NOMO-1 treated with DMSO at 0.1 percent for 48 hours (cell line): ENCODE measurements at regions not wholly inside any gene's neighbourhood (a gene's known extent, or its start where the extent isn't known, plus 50 kb on each side); places are given as distances from the start of the nearest gene placed in this dataset.
A peak's percentile ranks its signal among the peaks of the same experiment; 100 is the strongest.
"Not testable (repeated sequence)": the region's sequence is repeated elsewhere in the genome, so short reads cannot be mapped to it uniquely, and the experiment has no call there.

Experiments
- DNase-seq: peaks from one replicate; lab custom pipeline; 2025; ENCODE audit not compliant: unreplicated experiment; lab: John Stamatoyannopoulos, UW

DNA sequence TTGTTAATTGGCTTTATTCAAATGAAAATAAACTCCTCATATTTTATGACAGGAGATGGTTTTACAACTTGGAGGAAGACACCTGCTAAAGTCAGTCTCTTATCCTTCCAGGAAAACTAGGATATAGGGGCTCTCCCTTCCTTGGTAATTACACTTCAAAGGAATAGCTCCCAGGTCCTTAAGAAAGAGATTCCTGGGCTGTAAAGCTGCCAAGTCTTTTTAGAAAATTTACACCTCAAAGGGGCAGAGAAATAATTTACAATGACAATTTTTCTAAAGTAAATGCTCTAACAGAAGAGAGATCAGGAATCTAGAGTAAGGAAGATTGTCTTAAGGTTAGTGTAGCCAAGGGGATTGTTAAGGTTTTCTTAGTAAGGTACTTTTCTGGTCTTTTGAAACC lies 1359.0 kb downstream of the OLFM4 start:
- DNase-seq, result no peak

DNA sequence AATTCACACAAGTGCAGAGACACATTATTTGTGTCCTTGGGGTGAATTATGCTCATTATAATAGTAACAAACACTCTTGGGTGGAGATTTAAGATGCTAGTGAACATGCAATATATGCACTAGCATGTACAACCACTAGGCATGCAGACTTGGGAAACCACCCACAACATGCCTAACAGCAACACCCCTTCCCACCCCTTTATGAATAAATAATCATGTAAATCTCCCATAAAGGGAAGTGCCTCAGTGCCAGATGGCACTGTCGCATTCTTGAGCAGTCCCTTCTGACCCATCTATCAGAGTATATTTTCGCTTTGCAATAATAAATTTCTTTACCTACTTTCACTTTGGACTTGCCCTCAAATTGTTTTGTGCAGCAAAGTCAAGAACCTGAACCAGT lies 1362.2 kb downstream of the OLFM4 start:
- DNase-seq, result no peak

DNA sequence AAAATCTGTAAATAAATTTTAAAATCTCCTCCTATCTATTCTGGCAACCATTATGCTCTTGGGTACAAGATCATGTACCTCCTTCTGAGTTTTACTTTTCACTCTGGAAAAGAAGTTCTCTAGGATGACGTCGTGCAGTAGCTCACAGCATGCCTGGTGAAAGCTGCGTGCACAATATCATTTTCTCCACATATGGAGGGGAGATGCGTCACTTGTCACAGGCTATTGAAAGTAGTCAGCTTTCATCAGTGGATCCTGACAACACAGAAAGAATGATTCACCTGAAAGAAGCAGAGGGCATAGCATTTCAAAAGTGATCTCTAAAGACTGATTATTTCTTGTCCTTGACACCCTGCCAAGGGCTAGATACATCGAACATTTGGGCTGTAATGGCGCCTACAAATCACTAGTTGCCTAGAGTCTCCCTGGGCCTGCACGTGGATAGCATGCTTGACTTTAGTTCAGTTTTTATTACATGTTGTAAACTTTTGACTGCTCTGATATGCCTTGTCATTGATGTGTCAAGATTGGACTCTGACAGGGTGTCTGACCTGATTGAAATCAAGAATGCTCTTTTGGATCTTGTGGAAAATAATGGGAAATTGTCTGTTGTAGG lies 1365.6 kb downstream of the OLFM4 start:
- DNase-seq, result no peak

DNA sequence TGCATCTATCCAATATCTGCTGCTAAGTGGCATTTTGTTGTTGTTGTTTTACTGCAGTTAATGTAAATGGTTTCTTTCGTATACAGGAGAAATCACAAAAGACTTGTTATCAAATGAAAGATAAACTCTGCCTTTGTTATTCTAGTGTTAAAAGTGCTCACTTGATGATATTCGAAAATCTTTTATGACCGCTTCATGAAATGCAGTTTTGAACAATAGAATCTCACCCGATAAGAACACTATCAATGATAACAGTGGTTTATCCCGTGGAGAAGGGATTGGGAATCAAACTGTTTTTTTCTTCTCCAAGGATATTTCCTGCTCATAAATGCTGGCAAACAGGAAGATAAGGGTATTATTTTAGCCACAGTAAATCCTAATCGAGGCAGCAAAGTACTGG lies 1366.3 kb downstream of the OLFM4 start:
- DNase-seq, result no peak

DNA sequence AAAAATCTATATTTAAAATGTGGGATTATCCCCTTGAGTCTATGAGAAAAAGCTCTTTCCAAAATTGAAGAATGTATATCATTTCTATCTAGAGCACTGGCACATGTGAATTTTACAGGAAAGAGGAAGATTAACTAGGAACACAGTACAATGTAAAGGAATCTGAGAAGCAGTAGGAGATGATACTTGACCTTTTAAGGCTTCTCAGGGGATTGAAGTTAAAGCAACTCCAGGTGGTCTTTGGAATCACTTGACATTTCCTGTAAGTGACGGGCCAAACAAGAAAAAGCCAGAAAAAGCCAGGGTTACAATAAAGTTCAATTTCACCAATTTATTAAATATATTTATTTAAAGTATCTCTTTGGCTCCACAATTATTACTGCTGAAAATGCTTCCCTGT lies 1373.9 kb downstream of the OLFM4 start:
- no peak for DNase-seq

DNA sequence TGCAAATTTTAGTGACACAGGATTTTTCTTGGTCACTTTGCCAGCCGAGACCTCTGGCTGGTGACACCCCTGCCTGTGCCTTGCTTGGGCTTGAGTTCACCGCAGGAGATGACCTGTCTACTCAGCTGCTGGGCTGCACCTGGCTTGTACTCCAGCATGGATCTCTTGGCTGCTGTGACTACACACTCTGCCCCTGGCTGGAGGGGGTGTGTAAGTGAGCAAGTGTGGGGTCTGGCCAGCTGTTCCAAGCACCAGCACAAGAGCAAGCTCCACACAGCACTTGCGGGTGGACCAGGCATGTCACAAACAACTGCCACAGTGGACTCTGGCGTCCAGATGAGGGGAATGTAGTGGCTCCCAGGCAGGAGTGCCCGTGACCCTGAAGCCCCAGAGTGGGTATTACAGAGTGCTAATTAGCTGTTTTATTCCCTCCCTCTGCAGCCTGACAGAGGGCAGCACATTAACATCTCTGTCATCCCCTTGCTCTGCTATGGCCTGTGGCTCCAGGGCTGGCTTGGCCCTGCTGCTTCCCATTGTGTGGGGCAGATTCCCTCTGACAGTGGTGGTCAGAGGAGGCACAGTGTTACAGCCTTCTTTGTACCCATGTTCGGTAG lies 1387.2 kb downstream of the OLFM4 start:
- no peak for DNase-seq

DNA sequence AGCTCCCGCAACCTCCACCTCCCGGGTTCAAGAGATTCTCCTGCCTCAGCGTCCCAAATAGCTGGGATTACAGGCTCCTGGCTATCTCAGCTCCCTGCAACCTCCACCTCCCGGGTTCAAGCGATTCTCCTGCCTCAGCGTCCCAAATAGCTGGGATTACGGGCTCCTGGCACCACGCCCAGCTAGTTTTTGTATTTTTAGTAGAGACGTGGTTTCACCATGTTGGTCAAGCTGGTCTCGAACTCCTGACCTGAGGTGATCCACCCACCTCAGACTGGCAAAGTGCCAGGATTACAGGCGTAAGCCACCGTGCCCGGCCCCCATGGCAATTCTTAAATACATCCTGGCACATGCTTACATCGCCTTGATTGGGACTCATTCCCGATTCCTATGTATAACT lies 1394.3 kb downstream of the OLFM4 start:
- not testable (repeated sequence) for DNase-seq

DNA sequence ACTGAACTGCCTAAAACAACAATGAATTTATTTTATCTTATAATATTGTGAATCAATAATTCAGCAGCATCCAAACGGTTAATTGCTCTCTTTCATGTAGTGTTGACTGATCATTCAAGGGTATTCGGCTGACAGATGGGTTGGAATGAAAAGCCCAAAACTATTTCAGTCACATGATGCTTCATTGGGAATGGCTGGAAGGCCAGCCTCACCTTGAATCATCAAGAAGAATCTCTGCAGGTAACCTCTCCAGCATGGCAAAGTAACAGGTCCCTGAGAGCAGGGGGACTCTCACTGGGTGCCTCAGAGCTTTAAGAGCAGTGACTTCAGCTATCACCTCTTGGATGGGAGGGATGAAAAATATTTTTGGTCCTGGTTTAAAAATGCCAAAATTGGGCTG lies 1395.7 kb downstream of the OLFM4 start:
- DNase-seq, result no peak

DNA sequence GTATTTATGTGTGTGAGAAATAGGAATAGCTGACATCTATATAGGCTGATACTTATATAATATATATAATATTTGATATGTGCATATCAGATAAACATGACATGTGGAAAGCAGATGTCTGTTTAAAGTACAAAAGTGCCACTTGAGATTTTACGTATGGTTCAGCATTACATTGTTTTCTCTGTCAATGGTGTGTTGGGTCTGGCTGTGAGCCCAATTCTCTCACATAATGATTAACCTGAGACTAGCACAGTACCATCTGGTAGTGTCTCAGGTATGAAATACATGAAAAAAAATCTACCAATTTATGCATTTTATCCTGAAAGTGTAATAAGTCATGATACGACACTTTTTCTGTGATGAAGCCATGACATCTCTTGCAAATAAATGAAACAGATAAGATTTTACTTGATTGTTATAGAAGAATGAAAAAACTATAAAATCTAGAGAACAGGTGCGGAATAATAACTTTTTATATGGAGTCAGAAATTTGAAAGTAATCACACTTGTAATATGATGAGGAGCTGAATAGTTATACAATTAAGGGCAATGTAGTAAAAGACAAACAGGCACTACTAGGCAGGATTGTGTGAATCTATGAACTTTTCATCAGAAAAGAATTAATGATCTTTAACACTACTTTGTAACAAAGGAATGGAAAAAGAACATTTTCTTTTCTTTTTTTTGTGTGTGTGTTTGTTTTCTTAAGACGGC lies 1405.0 kb downstream of the OLFM4 start:
- DNase-seq, result no peak

DNA sequence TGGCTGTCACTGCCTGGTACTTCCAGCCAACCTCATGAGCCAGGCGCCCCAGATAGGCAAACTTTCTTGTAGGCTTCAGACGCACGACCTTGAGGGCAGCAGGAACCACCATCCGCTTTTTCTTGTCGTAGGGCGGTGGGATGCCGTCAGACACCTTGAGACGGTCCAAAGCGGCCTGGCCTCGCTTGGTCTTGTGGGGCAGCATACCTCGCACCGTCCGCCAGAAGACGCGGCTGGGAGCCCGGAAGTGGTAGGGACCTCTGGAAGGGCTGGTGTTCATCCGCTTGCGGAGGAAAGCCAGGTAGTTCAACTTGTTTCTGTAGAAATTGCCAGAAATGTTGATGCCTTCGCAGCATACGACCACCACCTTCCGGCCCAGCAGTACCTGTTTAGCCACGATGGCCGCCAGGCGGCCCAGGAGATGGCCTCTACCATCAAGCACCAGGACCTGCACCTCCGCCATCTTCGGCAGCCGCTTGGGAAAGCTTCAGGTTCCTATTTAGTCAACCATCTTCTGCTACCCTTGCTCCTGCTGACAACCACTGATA lies 1412.3 kb downstream of the OLFM4 start:
- DNase-seq, result not testable (repeated sequence)

DNA sequence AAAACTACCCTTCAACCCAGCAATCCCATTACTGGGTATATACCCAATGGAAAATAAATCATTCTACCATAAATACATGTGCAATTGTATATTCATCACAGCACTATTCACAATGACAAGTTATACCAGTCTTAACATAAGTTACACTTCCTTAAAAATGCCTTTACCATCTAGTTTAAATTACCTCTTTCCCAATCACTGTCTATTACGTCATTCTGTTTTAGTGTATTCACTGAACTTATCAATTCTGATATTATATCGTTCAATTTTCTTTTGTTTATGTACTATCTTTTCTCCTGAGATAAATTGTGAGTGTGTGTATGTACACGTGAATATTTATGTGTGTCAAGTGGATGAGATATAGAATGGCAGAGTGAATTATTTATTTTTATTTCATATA lies 1416.8 kb downstream of the OLFM4 start:
- peak; percentile 14 for DNase-seq

DNA sequence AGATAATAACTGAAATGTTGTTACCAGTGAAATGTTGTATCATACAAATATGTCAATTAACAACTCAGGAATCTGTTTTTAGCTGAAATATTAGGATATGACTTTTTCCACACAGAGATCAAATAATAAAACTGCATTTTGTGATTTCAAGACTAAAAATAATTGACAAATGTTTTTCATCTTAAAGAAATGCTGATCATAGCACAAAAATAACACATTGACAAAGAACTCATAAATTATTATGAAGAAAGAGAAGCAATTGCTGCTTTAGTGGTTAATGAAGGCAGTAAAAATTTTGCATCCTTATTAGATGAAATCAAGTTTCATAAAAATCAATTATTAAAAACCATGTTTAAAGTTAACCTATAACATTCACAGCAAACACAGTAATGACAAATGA lies 1417.3 kb downstream of the OLFM4 start:
- DNase-seq, result no peak

DNA sequence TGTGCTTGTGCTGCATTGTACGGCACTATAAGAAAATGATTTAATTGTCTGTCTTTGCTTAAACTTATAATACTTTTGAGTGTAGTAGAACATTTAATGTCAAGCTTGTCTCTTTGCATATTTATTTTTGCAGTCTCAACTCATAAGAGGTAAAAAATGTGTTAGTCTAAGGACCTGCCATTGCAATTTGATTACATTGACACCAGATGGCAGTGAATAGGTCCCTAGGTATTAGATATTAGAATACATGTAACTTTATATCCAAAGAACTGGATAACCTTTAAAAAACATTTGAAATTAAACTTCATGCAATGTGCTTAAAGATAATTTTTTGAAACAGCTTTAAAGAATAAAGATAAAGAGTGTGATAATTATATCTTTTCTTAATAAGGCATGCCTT lies 1421.3 kb downstream of the OLFM4 start:
- DNase-seq, result no peak

DNA sequence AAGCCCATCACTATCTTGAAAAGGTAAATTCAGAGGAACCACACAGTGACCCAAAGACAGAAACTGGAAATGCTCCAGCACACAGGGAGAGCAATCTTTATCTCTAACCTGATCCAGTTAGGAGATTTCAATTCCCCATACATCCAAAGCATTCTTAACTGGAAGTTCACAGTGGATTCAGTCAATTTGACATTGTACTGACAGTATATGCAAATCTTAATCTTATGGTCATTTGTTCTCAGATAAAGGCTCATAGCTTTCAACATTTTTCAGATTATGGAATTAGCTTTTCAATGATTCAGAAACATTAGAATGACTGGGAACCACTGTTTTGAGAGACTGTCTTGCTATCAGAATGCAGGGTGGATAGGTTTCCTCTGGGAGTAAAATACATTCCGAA lies 1455.6 kb downstream of the OLFM4 start:
- DNase-seq, result no peak

DNA sequence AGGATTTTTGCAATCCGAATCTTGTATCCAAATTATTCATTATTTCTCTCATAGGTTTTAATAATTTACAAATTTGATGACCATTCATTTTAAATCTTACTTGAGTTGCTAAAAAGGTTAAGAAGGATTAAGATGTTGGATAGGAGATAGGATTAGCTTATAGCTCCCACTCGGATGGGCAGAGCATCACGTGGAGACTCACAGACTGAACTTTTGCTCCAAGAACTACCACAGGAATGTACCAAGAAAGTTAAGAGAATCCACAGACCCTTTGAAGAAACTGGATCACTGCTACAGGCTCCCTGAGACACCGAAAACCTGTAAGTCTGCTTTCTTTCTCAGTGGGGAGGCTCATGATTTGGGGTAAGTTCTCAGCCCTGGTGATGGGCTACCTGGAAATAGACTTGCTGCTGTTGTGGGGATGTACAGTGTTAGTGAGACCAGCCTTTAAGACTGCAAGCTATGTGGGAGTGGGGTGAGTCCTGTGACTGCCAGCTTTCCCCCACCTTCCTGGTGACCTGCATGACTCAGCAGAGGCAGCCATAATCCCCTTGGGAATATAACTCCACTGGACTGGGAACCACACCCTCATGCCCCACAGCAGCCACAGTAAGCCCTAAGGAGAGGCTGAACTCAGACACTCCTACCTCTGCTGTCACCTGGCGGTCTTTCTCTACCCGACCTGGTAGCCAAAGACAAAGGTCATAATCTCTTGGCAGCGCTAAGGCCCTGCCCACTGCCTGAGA lies 1458.0 kb downstream of the OLFM4 start:
- DNase-seq, result no peak

DNA sequence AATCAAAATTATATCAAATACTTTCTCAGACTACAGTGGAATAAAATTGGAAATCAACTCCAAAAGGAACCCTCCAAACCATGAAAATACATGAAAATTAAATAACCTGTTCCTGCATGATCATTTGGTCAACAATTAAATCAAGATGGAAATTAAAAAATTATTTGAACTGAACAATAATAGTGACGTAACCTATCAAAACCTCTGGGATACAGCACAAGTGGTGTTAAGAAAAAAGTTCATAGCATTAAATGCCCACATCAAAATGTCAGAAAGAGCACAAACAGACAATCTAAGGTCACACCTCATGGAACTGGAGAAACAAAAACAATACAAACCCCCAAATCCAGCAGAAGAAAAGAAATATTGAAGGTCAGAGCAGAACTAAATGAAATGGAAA lies 1460.7 kb downstream of the OLFM4 start:
- DNase-seq, result no peak

DNA sequence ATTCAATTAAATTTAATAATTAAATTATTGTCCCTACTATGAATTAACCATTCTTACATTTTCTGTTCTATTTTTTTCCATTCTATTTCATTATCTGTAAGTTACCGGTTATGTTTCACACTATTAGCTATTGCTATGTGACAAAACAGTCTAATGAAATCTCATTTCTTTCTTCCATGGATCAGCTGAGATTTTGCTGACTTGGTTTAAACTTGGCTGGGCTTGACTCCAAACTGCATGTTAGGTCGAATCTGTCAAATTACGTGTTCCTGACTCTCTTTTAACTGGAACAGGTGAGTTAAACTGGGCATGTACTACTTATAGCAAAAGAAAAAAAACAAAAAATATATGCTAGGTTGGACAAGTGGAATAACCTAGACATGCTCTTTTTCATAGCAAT lies 1464.4 kb downstream of the OLFM4 start:
- no peak for DNase-seq

DNA sequence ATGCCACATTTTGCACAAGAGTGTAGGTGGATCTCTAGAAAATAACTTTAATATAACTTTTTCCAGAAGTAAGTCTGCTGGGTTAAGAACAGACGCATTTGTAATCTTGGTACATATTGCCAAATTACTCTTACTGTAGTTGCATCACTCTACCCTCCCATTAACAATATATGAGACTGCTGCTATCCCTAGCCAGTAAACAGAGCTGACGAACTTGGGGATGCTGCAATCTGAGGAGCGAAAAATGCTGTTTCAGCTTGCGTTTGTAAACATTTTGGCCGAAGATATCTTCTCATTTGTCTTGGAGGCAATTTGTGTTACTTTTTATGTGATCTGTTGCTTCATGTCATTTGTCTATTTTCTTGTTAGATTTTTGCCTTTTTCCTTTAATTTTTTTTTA lies 1482.8 kb downstream of the OLFM4 start:
- no peak for DNase-seq

DNA sequence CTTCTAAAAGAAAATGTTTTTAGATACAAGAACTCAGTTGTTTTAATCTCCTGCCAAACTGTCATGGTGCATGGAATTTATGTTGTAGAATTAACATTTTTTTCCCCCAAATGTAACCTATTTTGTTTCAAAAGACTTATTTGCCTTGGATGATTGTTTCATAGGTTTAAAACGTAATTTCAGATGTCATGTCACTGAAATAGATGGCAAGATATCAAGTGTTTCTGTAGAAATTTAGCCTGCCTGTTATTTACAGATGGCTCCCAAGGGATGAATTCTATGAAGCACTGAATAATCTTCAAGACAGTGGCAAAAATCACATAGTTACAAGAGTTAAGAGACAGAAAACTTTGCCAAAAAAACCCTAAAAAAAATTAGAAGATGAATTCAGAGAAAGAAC lies 1484.6 kb downstream of the OLFM4 start:
- no peak for DNase-seq

DNA sequence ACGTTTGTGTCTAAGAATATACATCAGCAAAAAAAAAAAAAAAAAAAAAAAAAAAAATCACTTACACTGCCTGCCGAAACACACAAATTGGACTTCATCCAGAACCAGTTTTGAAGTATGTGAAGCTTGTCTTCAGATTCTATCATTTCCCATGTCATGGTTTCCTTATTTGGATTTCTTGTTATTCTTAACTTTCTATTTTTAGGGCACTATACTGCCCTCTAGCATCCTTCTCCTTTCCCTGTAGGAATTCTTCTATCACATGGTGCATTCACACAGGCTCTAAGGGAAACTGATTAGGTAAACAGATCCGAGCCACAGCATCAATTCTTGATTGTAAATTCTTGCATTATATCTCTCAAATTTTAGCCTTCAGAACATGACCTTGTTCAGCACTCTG lies 1507.5 kb downstream of the OLFM4 start:
- DNase-seq, result no peak

DNA sequence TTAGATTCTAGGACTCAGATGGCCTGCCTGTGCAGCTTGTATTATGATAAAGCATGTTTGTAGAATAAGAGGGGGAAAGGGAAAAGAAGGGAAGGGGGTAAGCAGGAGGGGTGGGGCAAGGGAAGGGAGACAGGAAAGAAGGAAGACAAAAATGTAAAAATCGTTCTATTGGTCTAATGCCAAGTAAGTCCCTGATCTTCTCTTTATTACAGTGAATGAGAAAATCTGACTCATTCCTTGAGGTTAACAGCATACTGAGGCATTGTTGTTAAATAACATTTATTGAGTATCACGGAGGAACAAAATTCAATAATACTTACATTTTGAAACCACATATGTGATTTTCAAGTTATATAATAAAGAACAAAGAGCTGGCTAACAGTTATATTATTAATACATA lies 1534.7 kb downstream of the OLFM4 start:
- DNase-seq, result no peak

DNA sequence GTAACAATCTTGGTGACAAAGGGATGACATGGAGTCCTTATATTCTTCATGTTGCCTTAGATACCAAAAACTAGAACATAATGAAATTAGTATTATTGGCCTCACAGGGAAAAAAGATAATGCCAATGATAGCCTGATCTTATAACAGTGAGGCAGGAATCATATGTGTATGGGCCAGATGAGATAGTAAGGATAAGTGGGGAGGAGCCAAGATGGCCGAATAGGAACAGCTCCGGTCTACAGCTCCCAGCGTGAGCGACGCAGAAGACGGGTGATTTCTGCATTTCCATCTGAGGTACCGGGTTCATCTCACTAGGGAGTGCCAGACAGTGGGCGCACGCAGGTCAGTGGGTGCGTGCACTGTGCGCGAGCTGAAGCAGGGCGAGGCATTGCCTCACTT lies 1543.4 kb downstream of the OLFM4 start:
- not testable (repeated sequence) for DNase-seq
